Testis (tissue), 2 donors: ENCODE measurements at regions not wholly inside any gene's neighbourhood (a gene's known extent, or its start where the extent isn't known, plus 50 kb on each side); places are given as distances from the start of the nearest gene placed in this dataset.

ENCODE experiments used
- CTCF ChIP-seq, 3 experiments: fragments of 450-650 bp in 2 of 3; fragments of 200-600 bp in 1 of 3; sonication (generic) in 1 of 3; IDR thresholded peaks; one replicate each; pipeline ENCODE4 v1.5.1; 2016 to 2019; ENCODE audit warnings: antibody characterized with exemption in 3 of 3, mild to moderate bottlenecking in 2 of 3, moderate library complexity in 1 of 3
- POLR2A ChIP-seq: fragments of 450-650 bp; IDR thresholded peaks from one replicate; pipeline ENCODE4 v1.6.1; 2017; ENCODE audit warnings: antibody characterized with exemption, mild to moderate bottlenecking, moderate library complexity

GRCh38 chr21:15207635-15208370 is 143.0 kb upstream of the NRIP1 start:
- TF ChIP-seq CTCF (IDR thresholded peaks at IDR 0.05) (no peak), POLR2A (no peak)
